ENCODE measurements at regions not wholly inside any gene's neighbourhood (a gene's known extent, or its start where the extent isn't known, plus 50 kb on each side); places are given as distances from the start of the nearest gene placed in this dataset.

DNA sequence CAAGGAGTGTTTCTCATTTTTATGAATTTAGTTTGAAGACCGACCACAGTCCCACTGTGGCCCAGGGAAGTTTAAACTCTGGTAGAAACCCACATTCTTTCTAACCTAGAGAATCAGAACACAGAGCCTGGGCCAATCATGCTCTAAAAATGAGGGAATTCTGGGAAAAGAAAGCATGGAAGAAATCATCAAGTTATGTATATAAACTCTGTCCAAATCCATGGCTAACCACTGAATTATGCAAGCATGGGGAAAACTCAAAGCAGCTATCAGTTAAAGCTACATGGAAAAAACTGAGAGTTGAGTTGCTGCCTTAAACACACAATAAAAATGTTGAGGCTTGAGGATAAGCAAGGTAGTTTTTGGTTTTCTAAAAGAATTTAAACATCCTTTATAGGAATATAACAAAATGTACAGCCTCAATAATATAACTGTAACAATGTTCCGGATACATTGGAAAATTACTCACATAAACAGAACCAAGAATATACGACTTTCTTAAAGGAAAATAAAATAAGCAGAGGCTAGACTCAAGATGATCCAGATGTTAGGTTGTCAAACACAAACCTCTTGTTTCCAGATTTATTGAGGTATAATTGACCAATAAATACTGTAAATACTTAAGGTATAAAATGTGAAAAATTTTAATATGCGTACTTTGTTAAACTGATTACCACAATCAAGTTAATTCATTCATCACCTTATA is 311.2 kb upstream of the GNAI1 start:
- Mint-ChIP-seq H3K36me3 (no peaks in the 10 kb centered on the region), H3K4me3 (no peak overlapping the region), H3K4me1 (no peaks in the 10 kb centered on the region), H3K27ac (no peak overlapping the region), H3K9me3 (no peaks in the 10 kb centered on the region), H3K27me3 (ENCODE audit: low read depth) (no peaks in the 10 kb centered on the region)
- DNase-seq (ENCODE audit: low spot score) = no peak
- no peak for ATAC-seq
- ChIA-PET CTCF (no interaction called here), POLR2A (no interaction called here)
- TF ChIP-seq CREM (CRISPR knock-in tag; IDR thresholded peaks at IDR 0.05) (no peak), HMGA2 (CRISPR knock-in tag; IDR thresholded peaks at IDR 0.05) (no peak), GRHL2 (CRISPR knock-in tag; IDR thresholded peaks at IDR 0.05; ENCODE audit: insufficient replicate concordance, severe bottlenecking) (no peak), ZNF138 (CRISPR knock-in tag; conservative IDR thresholded peaks at IDR 0.05) (no peak), GABPB1 (CRISPR knock-in tag; IDR thresholded peaks at IDR 0.05) (no peak), MXD4 (CRISPR knock-in tag; IDR thresholded peaks at IDR 0.05; ENCODE audit: borderline replicate concordance) (no peak), CREB1 (CRISPR knock-in tag; IDR thresholded peaks at IDR 0.05) (no peak), ZNF671 (CRISPR knock-in tag; IDR thresholded peaks at IDR 0.05) (no peak), RORB (CRISPR knock-in tag; IDR thresholded peaks at IDR 0.05) (no peak), NFYB (CRISPR knock-in tag; conservative IDR thresholded peaks at IDR 0.05; ENCODE audit: low read depth) (no peak)
- TF ChIP-seq, protein P1, sequence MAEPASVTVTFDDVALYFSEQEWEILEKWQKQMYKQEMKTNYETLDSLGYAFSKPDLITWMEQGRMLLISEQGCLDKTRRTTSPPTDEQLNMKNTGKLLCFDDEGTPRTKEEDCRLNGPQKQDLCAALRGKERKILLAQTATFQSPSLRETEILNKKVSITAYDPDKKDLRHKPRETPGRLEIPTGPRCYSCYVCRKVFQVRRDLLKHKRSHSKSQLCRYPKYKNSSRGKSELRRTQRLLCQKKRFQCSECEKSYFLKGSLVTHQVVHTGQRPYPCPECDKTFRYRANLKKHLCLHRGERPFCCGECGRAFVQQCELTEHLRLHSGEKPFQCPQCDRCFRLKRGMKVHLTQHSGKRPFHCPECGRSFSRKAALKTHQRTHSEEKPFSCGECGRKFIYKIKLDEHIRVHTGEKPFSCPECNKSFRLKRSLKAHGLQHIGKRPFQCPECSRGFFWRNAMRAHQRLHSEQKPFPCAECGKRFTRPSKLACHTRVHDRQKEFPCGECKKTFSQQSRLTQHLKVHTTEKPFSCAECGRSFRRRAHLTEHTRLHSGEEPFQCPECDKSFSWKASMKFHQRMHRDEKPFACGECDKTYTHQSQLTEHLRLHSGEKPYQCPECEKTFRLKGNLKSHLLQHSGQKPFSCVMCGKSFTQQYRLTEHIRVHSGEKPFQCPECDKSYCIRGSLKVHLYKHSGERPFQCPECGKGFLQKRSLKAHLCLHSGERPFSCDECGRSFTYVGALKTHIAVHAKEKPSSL (CRISPR knock-in tag; conservative IDR thresholded peaks at IDR 0.05) = no peak
- TF ChIP-seq, protein P2, sequence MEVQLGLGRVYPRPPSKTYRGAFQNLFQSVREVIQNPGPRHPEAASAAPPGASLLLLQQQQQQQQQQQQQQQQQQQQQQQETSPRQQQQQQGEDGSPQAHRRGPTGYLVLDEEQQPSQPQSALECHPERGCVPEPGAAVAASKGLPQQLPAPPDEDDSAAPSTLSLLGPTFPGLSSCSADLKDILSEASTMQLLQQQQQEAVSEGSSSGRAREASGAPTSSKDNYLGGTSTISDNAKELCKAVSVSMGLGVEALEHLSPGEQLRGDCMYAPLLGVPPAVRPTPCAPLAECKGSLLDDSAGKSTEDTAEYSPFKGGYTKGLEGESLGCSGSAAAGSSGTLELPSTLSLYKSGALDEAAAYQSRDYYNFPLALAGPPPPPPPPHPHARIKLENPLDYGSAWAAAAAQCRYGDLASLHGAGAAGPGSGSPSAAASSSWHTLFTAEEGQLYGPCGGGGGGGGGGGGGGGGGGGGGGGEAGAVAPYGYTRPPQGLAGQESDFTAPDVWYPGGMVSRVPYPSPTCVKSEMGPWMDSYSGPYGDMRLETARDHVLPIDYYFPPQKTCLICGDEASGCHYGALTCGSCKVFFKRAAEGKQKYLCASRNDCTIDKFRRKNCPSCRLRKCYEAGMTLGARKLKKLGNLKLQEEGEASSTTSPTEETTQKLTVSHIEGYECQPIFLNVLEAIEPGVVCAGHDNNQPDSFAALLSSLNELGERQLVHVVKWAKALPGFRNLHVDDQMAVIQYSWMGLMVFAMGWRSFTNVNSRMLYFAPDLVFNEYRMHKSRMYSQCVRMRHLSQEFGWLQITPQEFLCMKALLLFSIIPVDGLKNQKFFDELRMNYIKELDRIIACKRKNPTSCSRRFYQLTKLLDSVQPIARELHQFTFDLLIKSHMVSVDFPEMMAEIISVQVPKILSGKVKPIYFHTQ (CRISPR knock-in tag; IDR thresholded peaks at IDR 0.05) = no peak
- TF ChIP-seq, protein P3, sequence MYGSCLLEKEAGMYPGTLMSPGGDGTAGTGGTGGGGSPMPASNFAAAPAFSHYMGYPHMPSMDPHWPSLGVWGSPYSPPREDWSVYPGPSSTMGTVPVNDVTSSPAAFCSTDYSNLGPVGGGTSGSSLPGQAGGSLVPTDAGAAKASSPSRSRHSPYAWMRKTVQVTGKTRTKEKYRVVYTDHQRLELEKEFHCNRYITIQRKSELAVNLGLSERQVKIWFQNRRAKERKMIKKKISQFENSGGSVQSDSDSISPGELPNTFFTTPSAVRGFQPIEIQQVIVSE (CRISPR knock-in tag; IDR thresholded peaks at IDR 0.05; ENCODE audit: borderline replicate concordance) = no peak
- TF ChIP-seq, protein P4, sequence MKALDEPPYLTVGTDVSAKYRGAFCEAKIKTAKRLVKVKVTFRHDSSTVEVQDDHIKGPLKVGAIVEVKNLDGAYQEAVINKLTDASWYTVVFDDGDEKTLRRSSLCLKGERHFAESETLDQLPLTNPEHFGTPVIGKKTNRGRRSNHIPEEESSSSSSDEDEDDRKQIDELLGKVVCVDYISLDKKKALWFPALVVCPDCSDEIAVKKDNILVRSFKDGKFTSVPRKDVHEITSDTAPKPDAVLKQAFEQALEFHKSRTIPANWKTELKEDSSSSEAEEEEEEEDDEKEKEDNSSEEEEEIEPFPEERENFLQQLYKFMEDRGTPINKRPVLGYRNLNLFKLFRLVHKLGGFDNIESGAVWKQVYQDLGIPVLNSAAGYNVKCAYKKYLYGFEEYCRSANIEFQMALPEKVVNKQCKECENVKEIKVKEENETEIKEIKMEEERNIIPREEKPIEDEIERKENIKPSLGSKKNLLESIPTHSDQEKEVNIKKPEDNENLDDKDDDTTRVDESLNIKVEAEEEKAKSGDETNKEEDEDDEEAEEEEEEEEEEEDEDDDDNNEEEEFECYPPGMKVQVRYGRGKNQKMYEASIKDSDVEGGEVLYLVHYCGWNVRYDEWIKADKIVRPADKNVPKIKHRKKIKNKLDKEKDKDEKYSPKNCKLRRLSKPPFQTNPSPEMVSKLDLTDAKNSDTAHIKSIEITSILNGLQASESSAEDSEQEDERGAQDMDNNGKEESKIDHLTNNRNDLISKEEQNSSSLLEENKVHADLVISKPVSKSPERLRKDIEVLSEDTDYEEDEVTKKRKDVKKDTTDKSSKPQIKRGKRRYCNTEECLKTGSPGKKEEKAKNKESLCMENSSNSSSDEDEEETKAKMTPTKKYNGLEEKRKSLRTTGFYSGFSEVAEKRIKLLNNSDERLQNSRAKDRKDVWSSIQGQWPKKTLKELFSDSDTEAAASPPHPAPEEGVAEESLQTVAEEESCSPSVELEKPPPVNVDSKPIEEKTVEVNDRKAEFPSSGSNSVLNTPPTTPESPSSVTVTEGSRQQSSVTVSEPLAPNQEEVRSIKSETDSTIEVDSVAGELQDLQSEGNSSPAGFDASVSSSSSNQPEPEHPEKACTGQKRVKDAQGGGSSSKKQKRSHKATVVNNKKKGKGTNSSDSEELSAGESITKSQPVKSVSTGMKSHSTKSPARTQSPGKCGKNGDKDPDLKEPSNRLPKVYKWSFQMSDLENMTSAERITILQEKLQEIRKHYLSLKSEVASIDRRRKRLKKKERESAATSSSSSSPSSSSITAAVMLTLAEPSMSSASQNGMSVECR (CRISPR knock-in tag; IDR thresholded peaks at IDR 0.05; ENCODE audit: borderline replicate concordance) = no peak
- TF ChIP-seq, protein P5, sequence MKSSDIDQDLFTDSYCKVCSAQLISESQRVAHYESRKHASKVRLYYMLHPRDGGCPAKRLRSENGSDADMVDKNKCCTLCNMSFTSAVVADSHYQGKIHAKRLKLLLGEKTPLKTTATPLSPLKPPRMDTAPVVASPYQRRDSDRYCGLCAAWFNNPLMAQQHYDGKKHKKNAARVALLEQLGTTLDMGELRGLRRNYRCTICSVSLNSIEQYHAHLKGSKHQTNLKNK (CRISPR knock-in tag; IDR thresholded peaks at IDR 0.05) = no peak
